Thyroid gland (tissue), 4 donors: ENCODE measurements at regions not wholly inside any gene's neighbourhood (a gene's known extent, or its start where the extent isn't known, plus 50 kb on each side); places are given as distances from the start of the nearest gene placed in this dataset.

Experiments used
- DNase-seq, 2 donors: peaks; one replicate each; pipeline ENCODE4 v3.0.0-alpha.2; 2019
- H3K27ac ChIP-seq, 3 donors: fragments of 200-600 bp; sonication (generic); 1 replicate in 2 of 3; 2 replicates in 1 of 3; pipeline ENCODE4 v1.5.1; 2016 to 2019; ENCODE audit warnings: mild to moderate bottlenecking in 1 of 3, moderate library complexity in 1 of 3
- H3K27me3 ChIP-seq: fragments of 200-600 bp; sonication (generic); one replicate; pipeline ENCODE4 v1.5.1; 2019
- H3K36me3 ChIP-seq, 2 donors: fragments of 200-600 bp; sonication (generic); one replicate each; pipeline ENCODE4 v1.5.1; 2016 to 2019
- H3K4me1 ChIP-seq, 2 donors: fragments of 200-600 bp; sonication (generic); one replicate each; pipeline ENCODE4 v1.5.1; 2017 to 2019
- H3K4me3 ChIP-seq, 3 donors: fragments of 200-600 bp; sonication (generic); replicated peaks in 1 of 3; 1 replicate in 2 of 3; 2 replicates in 1 of 3; pipeline ENCODE4 v1.5.1; 2016; ENCODE audit warnings: mild to moderate bottlenecking in 1 of 3
- H3K9me3 ChIP-seq: fragments of 200-600 bp; sonication (generic); one replicate; pipeline ENCODE4 v1.5.1; 2017
- CTCF ChIP-seq, 6 experiments: fragments of 200-600 bp in 3 of 6; fragments of 450-650 bp in 3 of 6; sonication (generic) in 3 of 6; IDR thresholded peaks; one replicate each; pipeline ENCODE4 v1.5.1; 2016 to 2019; ENCODE audit warnings: antibody characterized with exemption in 6 of 6, mild to moderate bottlenecking in 2 of 6, inconsistent platforms in 1 of 6, moderate library complexity in 1 of 6
- POLR2A ChIP-seq, 2 donors: fragments of 450-650 bp; IDR thresholded peaks; one replicate each; pipeline ENCODE4 v1.6.1; 2017; ENCODE audit warnings: antibody characterized with exemption in 2 of 2, mild to moderate bottlenecking in 2 of 2, moderate library complexity in 1 of 2
- WGBS, 2 donors: methylation state at CpG; one replicate each; pipeline ENCODE4 v1.1.5; 2017; 5-methylcytosine and 5-hydroxymethylcytosine counted together
- intact Hi-C: fragments of 100-400 bp; cut with DNase I; formaldehyde crosslinking; loops from one replicate; pipeline ENCODE4 v1.15.1; 2023

- WGBS, 2 donors = 92 to 94% methylated on average over 14 to 16 of the region's 18 CpGs
- no peak for DNase-seq
- no peaks in the 10 kb centered on the region for H3K9me3 ChIP-seq
- H3K36me3 ChIP-seq = no peaks in the 10 kb centered on the region
- no peak for TF ChIP-seq POLR2A (IDR thresholded peaks at IDR 0.05)
- TF ChIP-seq CTCF (IDR thresholded peaks at IDR 0.05) = no peak
- no peak overlapping the region for H3K4me3 ChIP-seq
- H3K27ac ChIP-seq = no peak overlapping the region
- no peaks in the 10 kb centered on the region for H3K4me1 ChIP-seq
- intact Hi-C loops = no loop called here
- no peaks in the 10 kb centered on the region for H3K27me3 ChIP-seq
Observed at GRCh38 chr3:174640932-174641331, 218.2 kb upstream of the NAALADL2 start.

GRCh38 chr3:174644287-174644686 is 214.8 kb upstream of the NAALADL2 start:
- intact Hi-C loops = no loop called here
- DNase-seq = no peak
- H3K36me3 ChIP-seq = no peaks in the 10 kb centered on the region
- H3K4me3 ChIP-seq = no peak overlapping the region
- H3K9me3 ChIP-seq = no peaks in the 10 kb centered on the region
- TF ChIP-seq CTCF (IDR thresholded peaks at IDR 0.05) = no peak
- no peak for TF ChIP-seq POLR2A (IDR thresholded peaks at IDR 0.05)
- no peak overlapping the region for H3K27ac ChIP-seq
- no peaks in the 10 kb centered on the region for H3K4me1 ChIP-seq
- H3K27me3 ChIP-seq = no peaks in the 10 kb centered on the region

- 83 to 86% methylated on average over 2 of the region's 2 CpGs for WGBS, 2 donors
- H3K27me3 ChIP-seq = no peaks in the 10 kb centered on the region
- TF ChIP-seq CTCF (IDR thresholded peaks at IDR 0.05) (no peak), POLR2A (IDR thresholded peaks at IDR 0.05) (no peak)
- DNase-seq = no peak
- H3K4me3 ChIP-seq = no peak overlapping the region
- no peaks in the 10 kb centered on the region for H3K9me3 ChIP-seq
- no peak overlapping the region for H3K27ac ChIP-seq
- no peaks in the 10 kb centered on the region for H3K36me3 ChIP-seq
- intact Hi-C loops = no loop called here
- H3K4me1 ChIP-seq = no peaks in the 10 kb centered on the region
Observed at GRCh38 chr3:174651951-174652350, 207.2 kb upstream of the NAALADL2 start.

GRCh38 chr3:174659511-174659910 is 199.6 kb upstream of the NAALADL2 start:
- intact Hi-C loops = no loop called here
- no peak for DNase-seq
- H3K4me3 ChIP-seq = no peak overlapping the region
- no peak overlapping the region for H3K27ac ChIP-seq
- no peaks in the 10 kb centered on the region for H3K9me3 ChIP-seq
- no peaks in the 10 kb centered on the region for H3K4me1 ChIP-seq
- no peaks in the 10 kb centered on the region for H3K27me3 ChIP-seq
- no peaks in the 10 kb centered on the region for H3K36me3 ChIP-seq
- TF ChIP-seq CTCF (IDR thresholded peaks at IDR 0.05) (no peak), POLR2A (IDR thresholded peaks at IDR 0.05) (no peak)
- 82 to 84% methylated on average over 3 of the region's 3 CpGs for WGBS, 2 donors

GRCh38 chr3:174662653-174663052 is 196.5 kb upstream of the NAALADL2 start:
- intact Hi-C loops = no loop called here
- H3K9me3 ChIP-seq = no peaks in the 10 kb centered on the region
- no peaks in the 10 kb centered on the region for H3K36me3 ChIP-seq
- no peak overlapping the region for H3K4me3 ChIP-seq
- no peak for TF ChIP-seq CTCF (IDR thresholded peaks at IDR 0.05)
- TF ChIP-seq POLR2A (IDR thresholded peaks at IDR 0.05) = no peak
- H3K27me3 ChIP-seq = no peaks in the 10 kb centered on the region
- 88 to 92% methylated on average over 3 of the region's 3 CpGs for WGBS, 2 donors
- DNase-seq = no peak
- no peaks in the 10 kb centered on the region for H3K4me1 ChIP-seq
- H3K27ac ChIP-seq = no peak overlapping the region
